Keratinocyte (primary cell): ENCODE measurements at regions not wholly inside any gene's neighbourhood (a gene's known extent, or its start where the extent isn't known, plus 50 kb on each side); places are given as distances from the start of the nearest gene placed in this dataset.

Source experiments
- DNase-seq: peaks from one replicate; pipeline ENCODE4 v3.0.0-alpha.2; 2011; ENCODE audit warnings: low read depth, missing footprints, low spot score
- FAIRE-seq: peaks from 2 replicates; lab custom pipeline; 2011; peaks lifted over from hg19 to GRCh38; lab: Jason Lieb, UNC
- H2AFZ ChIP-seq: 2 replicates; pipeline ENCODE4 v1.6.0; 2012; ENCODE audit warnings: low read length, control low read depth, inconsistent platforms; ENCODE audit not compliant: control insufficient read depth
- H3K27ac ChIP-seq: 2 replicates; pipeline ENCODE4 v1.5.1; 2011; ENCODE audit warnings: low read length; ENCODE audit not compliant: control insufficient read depth, insufficient read depth
- H3K27me3 ChIP-seq: 3 replicates; pipeline ENCODE4 v1.6.0; 2011; ENCODE audit warnings: low read length; ENCODE audit not compliant: control insufficient read depth, insufficient read depth; ENCODE audit errors: extremely low read depth
- H3K36me3 ChIP-seq, 2 experiments: 2 replicates in 1 of 2; 3 replicates in 1 of 2; pipeline ENCODE4 v1.5.1; 2011; ENCODE audit warnings: low read length in 2 of 2, mild to moderate bottlenecking in 1 of 2; ENCODE audit not compliant: control insufficient read depth in 2 of 2, insufficient read depth in 2 of 2; ENCODE audit errors: extremely low read depth in 1 of 2
- H3K4me1 ChIP-seq: 3 replicates; pipeline ENCODE4 v1.5.1; 2011; ENCODE audit warnings: low read length; ENCODE audit not compliant: control insufficient read depth, insufficient read depth; ENCODE audit errors: extremely low read depth
- H3K4me2 ChIP-seq: 3 replicates; pipeline ENCODE4 v1.6.0; 2011; ENCODE audit warnings: low read depth, low read length; ENCODE audit not compliant: control insufficient read depth, insufficient read depth; ENCODE audit errors: extremely low read depth
- H3K4me3 ChIP-seq, 3 experiments: fragments of 200-600 bp in 1 of 3; sonication (generic) in 1 of 3; 2 replicates in 2 of 3; 3 replicates in 1 of 3; pipeline ENCODE4 v1.5.1; 2011 to 2016; ENCODE audit warnings: low read length in 3 of 3, mild to moderate bottlenecking in 3 of 3, control low read depth in 2 of 3, inconsistent platforms in 1 of 3, low read depth in 1 of 3, mixed read lengths in 1 of 3, mixed run types in 1 of 3, moderate library complexity in 1 of 3; ENCODE audit not compliant: control insufficient read depth in 2 of 3, insufficient read depth in 2 of 3; ENCODE audit errors: extremely low read depth in 1 of 3
- H3K79me2 ChIP-seq: 2 replicates; pipeline ENCODE4 v1.6.0; 2012; ENCODE audit warnings: low read length; ENCODE audit not compliant: control insufficient read depth, insufficient read depth
- H3K9ac ChIP-seq: 3 replicates; pipeline ENCODE4 v1.6.0; 2011; ENCODE audit warnings: low read length; ENCODE audit not compliant: control insufficient read depth, insufficient read depth; ENCODE audit errors: extremely low read depth
- H3K9me1 ChIP-seq: 3 replicates; pipeline ENCODE4 v1.6.0; 2011; ENCODE audit warnings: low read length; ENCODE audit not compliant: control insufficient read depth, insufficient read depth; ENCODE audit errors: extremely low read depth
- H3K9me3 ChIP-seq: 2 replicates; pipeline ENCODE4 v1.5.1; 2012; ENCODE audit warnings: low read depth, low read length; ENCODE audit not compliant: control insufficient read depth
- H4K20me1 ChIP-seq: 3 replicates; pipeline ENCODE4 v1.6.0; 2011; ENCODE audit warnings: low read length; ENCODE audit not compliant: control insufficient read depth, insufficient read depth; ENCODE audit errors: extremely low read depth
- CTCF ChIP-seq, 3 experiments: IDR thresholded peaks in 1 of 3; conservative IDR thresholded peaks in 1 of 3; optimal IDR thresholded peaks in 1 of 3; 2 replicates in 2 of 3; 3 replicates in 1 of 3; pipeline versions ENCODE3 to v1.5.1; 2011; ENCODE audit warnings: low read length in 3 of 3, mild to moderate bottlenecking in 3 of 3, moderate library complexity in 2 of 3, control low read depth in 1 of 3, inconsistent platforms in 1 of 3; ENCODE audit not compliant: insufficient read depth in 2 of 3; ENCODE audit errors: extremely low read depth in 1 of 3
- EZH2 ChIP-seq: IDR thresholded peaks from one replicate; pipeline ENCODE4 v1.6.1; 2012; ENCODE audit warnings: inconsistent platforms, mild to moderate bottlenecking, low read length, moderate library complexity
- dilution Hi-C: fragments of 300-500 bp; cut with MboI; formaldehyde crosslinking; loops from one replicate; pipeline ENCODE4 v1.7.0; 2020; ENCODE audit warnings: low sequenced_read_pairs; ENCODE audit not compliant: extremely low pct_ligation_motif_present

- TF ChIP-seq CTCF (optimal IDR thresholded peaks at IDR 0.05 in 1 of 3, IDR thresholded peaks at IDR 0.05 in 1 of 3, conservative IDR thresholded peaks at IDR 0.05 in 1 of 3; ENCODE audit: extremely low read depth in 1 of 3, insufficient read depth in 2 of 3, low read length in 3 of 3) (no peak), EZH2 (no peak)
- Histone ChIP-seq H3K9me3 (no peaks in the 10 kb centered on the region), H3K9ac (no peak overlapping the region), H3K4me2 (no peak overlapping the region), H3K27me3 (no peaks in the 10 kb centered on the region), H3K9me1 (no peaks in the 10 kb centered on the region), H3K79me2 (no peaks in the 10 kb centered on the region), H3K36me3 (no peaks in the 10 kb centered on the region), H2AFZ (no peak overlapping the region), H3K4me1 (no peaks in the 10 kb centered on the region), H3K27ac (no peak overlapping the region), H3K4me3 (no peak overlapping the region), H4K20me1 (no peaks in the 10 kb centered on the region)
- dilution Hi-C loops, result no loop called here
- DNase-seq (no peak), FAIRE-seq (no peak)
Measured at GRCh38 chr7:17427924-17428323, 129.5 kb downstream of the AHR start.

GRCh38 chr7:17429579-17429978 lies 131.1 kb downstream of the AHR start:
- Histone ChIP-seq H3K9me1 (no peaks in the 10 kb centered on the region), H3K79me2 (no peaks in the 10 kb centered on the region), H3K27ac (no peak overlapping the region), H3K9me3 (no peaks in the 10 kb centered on the region), H3K4me3 (no peak overlapping the region), H4K20me1 (no peaks in the 10 kb centered on the region), H2AFZ (no peak overlapping the region), H3K27me3 (no peaks in the 10 kb centered on the region), H3K4me2 (no peak overlapping the region), H3K9ac (no peak overlapping the region), H3K36me3 (no peaks in the 10 kb centered on the region), H3K4me1 (no peaks in the 10 kb centered on the region)
- DNase-seq, result no peak
- dilution Hi-C loops, result no loop called here
- TF ChIP-seq CTCF (optimal IDR thresholded peaks at IDR 0.05 in 1 of 3, IDR thresholded peaks at IDR 0.05 in 1 of 3, conservative IDR thresholded peaks at IDR 0.05 in 1 of 3; ENCODE audit: extremely low read depth in 1 of 3, insufficient read depth in 2 of 3, low read length in 3 of 3), result no peak
- no peak for TF ChIP-seq EZH2
- FAIRE-seq, result no peak
